NK-92 treated with Interleukin-12 subunit alpha and Interleukin-12 subunit beta, amount 100 ng/mL, for 24 hours (cell line): ENCODE measurements at regions not wholly inside any gene's neighbourhood (a gene's known extent, or its start where the extent isn't known, plus 50 kb on each side); places are given as distances from the start of the nearest gene placed in this dataset.
"Not testable (repeated sequence)": the region's sequence is repeated elsewhere in the genome, so short reads cannot be mapped to it uniquely, and the experiment has no call there.

Experiments used
- DNase-seq: peaks from one replicate; lab custom pipeline; 2025; lab: John Stamatoyannopoulos, UW

GRCh38 chrY:8151561-8151960, 1185.7 kb upstream of the TSPY4 start:
- no peak for DNase-seq

GRCh38 chrY:8128578-8128977, 1208.7 kb upstream of the TSPY4 start:
- no peak for DNase-seq

DNA sequence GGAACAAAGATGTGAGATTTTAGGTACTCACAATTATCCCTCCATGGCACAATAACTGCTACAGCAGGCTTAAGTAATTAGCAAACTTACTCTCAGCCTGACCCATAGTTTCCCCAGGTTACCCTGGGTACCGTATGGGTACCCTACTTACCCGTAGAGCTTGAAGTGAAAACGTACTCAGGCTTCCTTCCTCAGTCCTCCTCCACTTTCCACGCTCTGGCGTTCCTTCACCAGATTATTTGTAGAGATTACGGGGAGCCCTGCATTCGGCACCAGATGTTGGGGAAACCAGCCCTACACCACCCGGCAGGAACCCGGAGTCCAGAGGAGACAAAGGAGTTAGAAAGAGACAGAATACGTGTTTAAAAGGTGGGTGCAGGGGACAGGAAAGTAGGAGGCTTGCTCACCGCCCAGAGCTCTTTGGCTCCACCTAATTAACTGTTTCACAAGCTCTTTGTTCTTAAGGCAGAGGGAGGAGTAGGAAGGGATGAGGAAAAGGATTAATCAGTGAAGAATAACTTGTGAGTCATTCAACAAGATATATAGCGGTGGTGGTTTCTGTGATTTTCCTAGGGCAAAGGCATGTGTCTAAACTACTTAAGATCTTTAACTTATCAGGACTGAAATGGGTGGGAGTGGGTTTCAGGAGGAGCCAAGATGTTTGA, 1211.2 kb upstream of the TSPY4 start:
- no peak for DNase-seq

DNA sequence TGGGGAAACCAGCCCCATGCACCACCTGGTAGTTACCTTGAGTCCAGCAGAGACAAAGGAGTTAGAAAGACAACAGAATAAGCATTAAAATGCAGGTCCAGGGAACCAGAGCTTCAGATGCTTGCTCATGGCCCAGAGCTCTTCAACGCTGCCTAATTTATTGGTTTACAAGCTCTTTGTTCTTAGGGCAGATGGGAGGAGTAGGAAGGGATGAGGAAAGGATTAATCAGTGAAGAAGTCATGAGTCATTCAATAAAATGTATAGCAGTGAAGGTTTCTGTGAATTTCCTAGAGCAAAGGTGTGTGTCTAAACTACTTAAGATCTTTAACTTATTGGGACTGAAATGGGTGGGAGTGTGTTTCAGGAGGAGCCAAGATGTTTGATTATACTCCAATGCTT, 1210.3 kb upstream of the AMELY start:
- DNase-seq: no peak

- no peak for DNase-seq
Observed at GRCh38 chrY:8094429-8094828, 1182.9 kb upstream of the AMELY start.

DNA sequence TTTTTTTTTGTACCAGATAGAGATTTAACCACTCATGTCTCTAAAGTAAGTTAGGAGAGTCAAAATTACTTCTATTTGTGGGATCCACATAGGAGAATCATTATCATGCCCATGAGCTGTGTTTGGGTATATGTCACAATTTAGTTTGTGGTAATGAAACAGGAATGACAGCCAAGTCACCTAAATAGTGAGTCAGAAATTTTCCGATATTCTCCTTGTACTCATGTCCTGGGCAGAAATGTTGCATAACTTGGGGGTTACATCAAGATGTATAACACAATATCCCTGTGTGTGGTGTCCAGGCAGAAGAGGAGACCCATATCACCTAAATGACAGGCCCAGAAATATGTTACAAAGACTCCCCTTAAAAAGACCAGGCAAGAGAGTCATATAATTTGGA, 1181.4 kb upstream of the AMELY start:
- DNase-seq: no peak

GRCh38 chrY:8085925-8086324, 1174.4 kb upstream of the AMELY start:
- no peak for DNase-seq

DNA sequence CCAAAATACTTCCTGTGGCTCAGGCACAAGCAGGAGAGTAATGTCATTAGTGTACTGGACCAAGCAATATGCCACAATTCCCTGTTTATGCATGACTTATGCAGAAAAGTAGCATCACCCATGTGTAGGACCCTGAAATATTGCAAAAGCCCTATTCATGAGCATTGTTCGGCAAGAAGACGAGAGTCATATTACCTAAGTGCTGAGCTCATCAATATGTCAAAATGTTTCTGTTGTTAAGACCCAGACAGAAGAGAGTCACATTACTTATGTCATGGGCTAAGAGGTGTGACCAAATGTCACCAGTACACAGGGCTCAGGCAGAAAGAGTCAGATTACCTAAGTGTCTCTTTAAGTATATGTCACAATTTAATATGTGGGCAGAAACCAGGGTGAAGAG, 1172.6 kb upstream of the AMELY start:
- DNase-seq: no peak

GRCh38 chrY:8081151-8081550, 1169.6 kb upstream of the AMELY start:
- no peak for DNase-seq

DNA sequence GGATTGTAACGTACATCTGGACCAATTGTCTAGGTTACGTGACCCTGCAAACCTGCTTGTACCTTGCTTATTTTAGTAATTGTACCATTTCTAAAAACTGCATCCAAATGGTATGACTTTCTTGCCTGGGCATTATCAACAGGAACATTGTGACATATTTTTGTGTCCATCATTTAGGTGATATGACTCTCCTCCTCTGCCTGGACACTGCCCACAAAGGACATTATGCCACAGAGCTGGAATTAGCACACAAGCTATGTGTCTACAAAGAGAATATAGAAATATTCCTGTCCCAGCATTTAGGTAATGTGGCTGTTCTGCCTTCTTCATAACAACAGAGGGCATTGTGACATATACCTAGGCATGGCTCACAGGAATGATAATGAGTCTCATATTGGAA, 1153.7 kb upstream of the AMELY start:
- DNase-seq: no peak

DNA sequence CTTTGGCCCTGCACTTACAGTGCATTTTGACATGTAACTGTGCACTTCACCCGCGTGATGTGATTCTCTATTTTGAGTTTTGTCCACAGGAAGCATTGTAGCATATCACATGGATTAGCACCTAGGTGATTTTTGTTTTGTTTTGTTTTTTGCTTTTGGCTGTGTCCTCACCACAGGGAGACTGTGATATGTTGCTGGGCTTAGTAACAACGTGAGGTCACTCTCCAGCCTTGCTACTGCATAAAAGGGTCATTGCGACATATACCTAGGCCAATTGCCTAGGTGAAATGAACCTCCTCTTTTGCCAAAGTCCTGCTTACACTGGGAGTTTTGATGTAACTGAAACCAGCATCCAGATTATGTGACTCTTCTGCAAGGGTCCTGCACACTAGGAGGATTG, 1152.9 kb upstream of the AMELY start:
- DNase-seq: no peak

- DNase-seq: no peak
Observed at GRCh38 chrY:8063973-8064372, 1152.4 kb upstream of the AMELY start.

DNA sequence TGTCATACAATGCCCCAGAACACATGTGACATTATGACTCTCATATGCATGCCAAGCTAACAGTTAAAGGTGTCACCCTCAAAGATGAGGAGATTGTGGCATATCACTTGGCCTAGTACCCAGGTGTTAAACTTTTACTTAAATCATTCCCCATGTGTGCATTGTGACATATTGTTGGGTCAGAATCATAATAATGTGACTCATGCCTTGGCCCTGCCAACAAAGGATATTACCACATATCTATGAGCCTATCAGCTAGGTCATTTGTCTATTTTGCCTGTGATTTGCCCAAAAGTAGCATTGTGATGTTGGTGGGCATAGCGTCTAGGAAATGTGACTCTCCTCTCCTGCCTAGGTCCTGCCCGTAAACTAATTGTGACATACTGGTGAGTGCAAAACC, 1147.1 kb upstream of the AMELY start:
- DNase-seq: no peak

DNA sequence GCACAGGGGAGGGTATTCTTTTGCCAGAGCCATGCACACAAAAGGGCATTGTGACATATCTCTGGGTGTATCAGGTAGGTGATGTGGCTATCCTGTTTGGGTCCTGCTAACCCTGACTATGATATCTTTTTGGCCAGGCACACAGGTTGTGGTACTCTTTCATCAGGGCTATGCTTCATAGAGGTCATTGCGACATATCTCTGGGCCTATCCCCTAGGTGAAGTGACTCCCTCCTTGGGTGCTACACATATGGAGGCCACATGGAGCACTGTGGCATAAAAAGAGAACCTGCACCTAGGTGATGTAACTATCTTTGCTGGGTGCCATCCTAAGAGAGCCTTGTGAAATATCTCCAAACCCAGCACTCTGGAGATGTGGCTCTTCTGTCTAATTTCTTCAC, 1139.8 kb upstream of the AMELY start:
- DNase-seq: no peak

- DNase-seq: no peak
Observed at GRCh38 chrY:8041238-8041637, 1129.7 kb upstream of the AMELY start.

- no peak for DNase-seq
Observed at GRCh38 chrY:8036563-8036962, 1125.0 kb upstream of the AMELY start.

GRCh38 chrY:8035653-8036052, 1124.1 kb upstream of the AMELY start:
- DNase-seq: no peak

DNA sequence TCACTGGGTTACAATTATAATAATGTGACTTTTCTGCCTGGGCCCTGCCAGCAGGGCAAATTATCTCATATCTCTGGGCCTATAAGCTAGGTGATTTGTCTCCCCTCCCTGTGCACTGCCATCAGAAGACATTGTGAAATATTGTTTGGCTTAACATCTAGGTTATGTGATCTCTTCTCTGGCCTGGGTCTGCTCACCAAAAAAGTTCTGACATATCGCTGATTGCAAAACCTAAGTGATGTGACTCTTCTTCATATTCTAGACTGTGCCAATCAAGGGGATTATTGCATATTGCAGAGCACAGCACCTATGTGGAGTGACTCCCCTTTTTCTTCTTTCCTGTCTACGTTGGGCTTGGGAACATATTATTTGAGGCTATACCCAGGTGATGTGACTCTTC, 1123.1 kb upstream of the AMELY start:
- DNase-seq: no peak

DNA sequence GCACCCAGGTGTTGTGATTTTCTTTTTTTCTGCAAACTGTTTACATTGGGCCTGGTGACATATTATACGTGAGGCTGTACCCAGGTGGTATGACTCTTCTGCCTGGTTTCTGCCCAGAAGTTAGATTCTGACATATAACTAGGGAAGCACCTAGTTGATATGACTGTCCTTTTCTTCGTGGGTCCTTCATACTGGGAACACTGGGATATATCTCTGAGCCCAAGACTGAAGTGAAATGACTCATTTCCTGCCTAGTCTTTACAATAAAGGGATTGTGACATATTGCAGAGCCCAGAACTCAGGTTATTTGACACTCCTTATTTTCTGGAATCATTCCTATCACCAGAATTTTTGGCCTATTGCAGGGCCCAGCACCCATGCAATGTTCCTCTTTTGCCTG, 1121.6 kb upstream of the AMELY start:
- no peak for DNase-seq

DNA sequence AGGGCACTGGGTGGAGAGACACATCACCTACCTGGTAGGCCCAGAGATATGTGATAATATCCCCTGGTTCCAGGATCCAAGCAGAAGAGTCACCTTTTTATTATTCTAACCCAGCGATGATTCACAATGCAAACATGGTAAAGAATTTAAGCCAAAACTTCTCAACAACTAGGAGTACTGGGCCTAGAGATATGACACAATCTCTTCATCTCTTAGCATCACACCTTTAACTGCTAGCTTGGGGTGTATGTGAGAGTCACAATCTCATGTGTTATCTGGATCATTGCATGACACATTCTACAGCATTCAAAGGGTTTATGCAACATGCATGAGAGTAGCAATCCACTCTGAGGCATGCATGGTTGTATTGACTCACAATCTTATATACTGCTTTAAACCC, 1109.0 kb upstream of the AMELY start:
- DNase-seq: no peak

DNA sequence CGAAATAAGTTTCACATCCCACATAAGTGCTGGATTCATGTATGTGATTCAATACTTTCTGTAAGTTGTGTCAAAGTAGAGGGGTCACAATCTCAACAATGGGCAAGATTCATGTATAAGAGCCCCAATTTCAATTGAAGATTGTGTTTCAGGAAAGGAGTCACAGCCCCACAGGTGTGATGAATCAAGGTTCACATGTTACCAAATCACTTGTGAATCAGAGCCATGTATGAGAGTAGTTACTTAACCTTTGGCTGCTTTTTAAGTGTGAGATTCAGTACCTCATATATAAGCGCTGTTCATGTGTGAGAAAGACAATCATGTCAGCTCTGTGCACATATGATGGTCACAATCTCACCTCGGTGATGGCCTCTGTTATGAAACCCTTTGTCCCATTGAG, 1100.0 kb upstream of the AMELY start:
- DNase-seq: no peak

DNA sequence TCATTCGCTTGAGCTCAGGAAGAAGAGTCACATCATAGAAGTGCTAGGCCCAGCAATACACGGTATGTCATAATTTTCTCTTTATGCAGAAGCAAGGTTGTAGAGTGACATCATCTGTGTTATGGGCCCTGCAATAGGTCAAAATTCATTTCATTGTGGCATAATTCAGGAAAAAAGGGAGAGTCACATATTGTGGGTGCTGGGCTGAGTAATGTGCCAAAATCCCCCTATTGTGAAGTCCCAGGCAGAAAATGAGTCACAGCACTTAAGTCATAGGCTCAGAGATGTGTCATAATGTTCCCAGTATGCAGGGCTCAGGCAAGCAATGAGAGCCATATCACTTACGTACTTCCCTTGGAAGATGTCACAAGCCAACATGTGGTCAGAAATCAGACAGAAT, 1092.6 kb upstream of the AMELY start:
- no peak for DNase-seq

DNA sequence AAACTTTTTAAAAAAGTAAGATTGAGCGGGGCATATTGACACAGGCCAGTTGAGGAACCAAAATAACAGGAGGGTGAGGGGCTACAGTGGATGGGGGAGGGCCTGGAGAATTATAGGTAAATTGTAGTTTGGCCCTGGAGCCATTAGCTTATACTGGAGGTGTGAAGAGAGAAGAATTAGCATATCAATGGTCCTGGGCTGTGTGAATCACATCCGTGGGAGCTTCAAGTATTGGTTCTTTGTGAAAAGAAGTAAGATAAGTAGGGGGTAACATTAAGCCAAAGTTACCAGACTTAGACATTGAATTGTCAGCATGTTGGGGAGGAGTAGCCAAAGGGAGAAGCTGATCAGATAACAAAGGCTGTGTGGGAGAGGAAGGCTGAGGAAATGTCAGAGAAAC, 1085.2 kb upstream of the AMELY start:
- no peak for DNase-seq

GRCh38 chrY:7994781-7995180, 1083.2 kb upstream of the AMELY start:
- not testable (repeated sequence) for DNase-seq

- DNase-seq: no peak
Observed at GRCh38 chrY:7979770-7980169, 1068.2 kb upstream of the AMELY start.
